NCI-H526 (cell line): ENCODE measurements at regions not wholly inside any gene's neighbourhood (a gene's known extent, or its start where the extent isn't known, plus 50 kb on each side); places are given as distances from the start of the nearest gene placed in this dataset.
"Not testable (repeated sequence)": the region's sequence is repeated elsewhere in the genome, so short reads cannot be mapped to it uniquely, and the experiment has no call there.

Source experiments
- DNase-seq, 2 experiments: peaks; one replicate each; lab custom pipeline; 2025; lab: John Stamatoyannopoulos, UW

- no peak for DNase-seq
These were observed 213.8 kb downstream of the BCAS1 start for GRCh38 chr20:53856300-53857295.

GRCh38 chr20:53855733-53856132, 214.7 kb downstream of the BCAS1 start:
- no peak for DNase-seq

GRCh38 chr20:53854609-53854926, 215.8 kb downstream of the BCAS1 start:
- DNase-seq, result not testable (repeated sequence)

GRCh38 chr20:53853111-53853713, 217.2 kb downstream of the BCAS1 start:
- no peak for DNase-seq

- no peak for DNase-seq
These were observed 217.7 kb downstream of the BCAS1 start for GRCh38 chr20:53852691-53853090.

- no peak for DNase-seq
These were observed 218.4 kb downstream of the BCAS1 start for GRCh38 chr20:53852014-53852413.

- DNase-seq, result no peak
These were observed 220.1 kb downstream of the BCAS1 start for GRCh38 chr20:53850319-53850718.

- DNase-seq, result no peak
These were observed 220.8 kb downstream of the BCAS1 start for GRCh38 chr20:53849471-53850059.

GRCh38 chr20:53848304-53848703, 222.1 kb downstream of the BCAS1 start:
- no peak for DNase-seq

- no peak for DNase-seq
These were observed 222.6 kb downstream of the BCAS1 start for GRCh38 chr20:53847837-53848170.

- DNase-seq, result no peak
These were observed 223.1 kb downstream of the BCAS1 start for GRCh38 chr20:53847139-53847836.

GRCh38 chr20:53846640-53847039, 223.8 kb downstream of the BCAS1 start:
- no peak for DNase-seq

- DNase-seq, result no peak
These were observed 224.4 kb downstream of the BCAS1 start for GRCh38 chr20:53845980-53846379.

- DNase-seq, result no peak
These were observed 226.1 kb downstream of the BCAS1 start for GRCh38 chr20:53844259-53844658.

GRCh38 chr20:53843645-53844044, 226.7 kb downstream of the BCAS1 start:
- DNase-seq, result no peak

- no peak for DNase-seq
These were observed 227.9 kb downstream of the BCAS1 start for GRCh38 chr20:53842301-53843099.

GRCh38 chr20:53841741-53842140, 228.7 kb downstream of the BCAS1 start:
- DNase-seq, result no peak

GRCh38 chr20:53840532-53840931, 229.9 kb downstream of the BCAS1 start:
- DNase-seq, result no peak

- no peak for DNase-seq
These were observed 230.8 kb downstream of the BCAS1 start for GRCh38 chr20:53839423-53840176.

- DNase-seq, result no peak
These were observed 232.0 kb downstream of the BCAS1 start for GRCh38 chr20:53838311-53838868.
